Activated T-helper 17 cell treated with anti-CD3 and anti-CD28 coated beads, Interleukin-2, amount 50 U/mL, for 72 hours (primary cell): ENCODE measurements at regions not wholly inside any gene's neighbourhood (a gene's known extent, or its start where the extent isn't known, plus 50 kb on each side); places are given as distances from the start of the nearest gene placed in this dataset.
"Not testable (repeated sequence)": the region's sequence is repeated elsewhere in the genome, so short reads cannot be mapped to it uniquely, and the experiment has no call there.

Experiments used
- ATAC-seq: fragments of 150-1000 bp; cut with Tn5 transposase; replicated peaks from 2 replicates; pipeline ENCODE4 v1.10.0; 2021; ENCODE audit warnings: mild to moderate bottlenecking, moderate library complexity
- H3K27ac Mint-ChIP-seq: one replicate; pipeline ENCODE4 v1.8.0; 2022; ENCODE audit warnings: mixed read lengths
- H3K27me3 Mint-ChIP-seq: one replicate; pipeline ENCODE4 v1.8.0; 2022; ENCODE audit warnings: mixed read lengths
- H3K36me3 Mint-ChIP-seq: one replicate; pipeline ENCODE4 v1.8.0; 2022; ENCODE audit warnings: low read depth, mild to moderate bottlenecking, mixed read lengths
- H3K4me1 Mint-ChIP-seq: one replicate; pipeline ENCODE4 v1.8.0; 2022; ENCODE audit warnings: mixed read lengths
- H3K4me3 Mint-ChIP-seq: one replicate; pipeline ENCODE4 v1.8.0; 2022; ENCODE audit warnings: mild to moderate bottlenecking, mixed read lengths
- H3K9me3 Mint-ChIP-seq: one replicate; pipeline ENCODE4 v1.8.0; 2022; ENCODE audit warnings: mixed read lengths

GRCh38 chr15:96170616-96170978 lies 159.9 kb upstream of the NR2F2 start:
- H3K36me3 Mint-ChIP-seq, ATAC-seq, H3K27me3 Mint-ChIP-seq, H3K4me1 Mint-ChIP-seq, H3K9me3 Mint-ChIP-seq, H3K4me3 Mint-ChIP-seq, H3K27ac Mint-ChIP-seq: not testable (repeated sequence)

DNA sequence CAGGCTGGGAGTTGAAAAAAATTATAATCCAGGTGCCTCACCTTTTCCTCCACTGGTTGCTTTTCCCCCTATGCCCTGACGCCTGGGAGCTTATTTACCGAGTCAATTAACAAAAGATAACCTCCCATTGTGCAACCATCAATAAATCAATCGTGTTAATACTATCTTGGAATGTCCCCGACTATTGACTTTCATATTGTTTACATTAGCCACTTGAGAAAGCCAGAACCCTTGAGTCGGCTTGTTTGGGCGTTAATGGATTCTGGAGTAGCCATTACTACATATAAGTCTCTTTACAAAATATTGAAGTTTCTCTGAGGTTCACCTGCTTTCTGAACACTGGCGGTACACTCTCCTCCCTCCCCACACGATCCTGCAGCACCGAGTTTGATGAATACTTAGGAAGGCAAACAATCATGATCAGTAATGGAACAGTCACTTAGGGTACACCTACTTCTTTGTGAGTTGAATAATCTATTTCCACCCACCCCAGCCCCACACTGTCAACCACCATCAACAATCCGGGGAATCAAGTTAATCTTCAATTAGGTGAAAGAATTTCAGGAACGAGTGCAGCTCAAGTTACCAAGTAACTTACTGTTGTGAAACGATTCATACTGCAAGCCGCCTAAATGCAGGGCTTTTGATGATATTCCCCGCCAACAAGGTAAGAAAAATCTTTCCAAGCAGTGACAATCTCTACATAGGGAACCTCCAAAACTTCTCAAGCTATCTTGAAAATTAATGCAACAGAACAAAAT lies 159.3 kb upstream of the NR2F2 start:
- ATAC-seq: no peak
- Mint-ChIP-seq H3K4me1 (no peaks in the 10 kb centered on the region), H3K27me3 (peaks cover 6% of the 10 kb centered on the region), H3K36me3 (no peaks in the 10 kb centered on the region), H3K9me3 (peaks cover 4% of the 10 kb centered on the region), H3K27ac (no peak overlapping the region), H3K4me3 (no peak overlapping the region)

DNA sequence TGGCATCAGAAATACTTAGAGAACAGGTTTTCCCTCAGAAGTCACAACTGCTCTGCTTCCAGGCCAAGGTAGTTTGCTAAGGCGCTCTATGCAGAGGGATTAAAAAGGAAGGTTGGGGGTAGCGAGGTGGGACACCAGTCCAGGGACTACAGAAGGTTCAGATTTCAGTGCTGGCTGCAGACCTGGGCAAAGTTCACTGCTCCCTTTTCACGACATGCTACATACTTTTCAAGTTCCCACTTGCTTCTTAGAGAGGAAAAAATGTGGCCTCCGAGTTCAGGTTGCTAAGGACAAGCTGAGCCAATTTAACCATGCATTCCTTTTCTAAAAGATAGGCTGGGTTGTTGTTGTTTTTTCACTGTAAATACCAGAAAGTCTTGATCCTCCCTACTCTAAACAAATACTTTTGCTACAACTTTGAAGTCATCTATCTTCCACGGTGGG lies 158.6 kb upstream of the NR2F2 start:
- Mint-ChIP-seq H3K4me1 (no peaks in the 10 kb centered on the region), H3K27me3 (no peaks in the 10 kb centered on the region), H3K36me3 (no peaks in the 10 kb centered on the region), H3K4me3 (no peak overlapping the region), H3K9me3 (no peaks in the 10 kb centered on the region), H3K27ac (no peak overlapping the region)
- no peak for ATAC-seq

DNA sequence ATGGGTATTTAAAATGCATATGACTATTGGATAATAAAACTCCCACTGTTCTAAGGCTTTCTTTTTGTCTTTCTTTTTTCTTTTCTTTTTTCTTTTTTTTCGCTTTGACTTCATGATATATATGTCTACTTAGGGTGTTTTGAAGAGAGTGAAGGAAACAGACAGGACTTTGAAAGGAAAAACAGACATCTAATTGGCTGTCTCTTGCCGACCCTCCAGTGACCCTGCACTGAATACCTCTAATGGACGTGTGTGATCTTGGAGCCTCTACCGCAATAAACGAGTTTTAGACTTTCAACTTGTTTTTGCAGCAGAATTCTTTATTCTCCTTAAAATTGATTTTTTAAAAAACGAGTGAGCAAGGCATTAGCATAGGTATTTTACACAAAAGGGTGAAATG lies 158.1 kb upstream of the NR2F2 start:
- H3K27me3 Mint-ChIP-seq: no peaks in the 10 kb centered on the region
- no peaks in the 10 kb centered on the region for H3K36me3 Mint-ChIP-seq
- H3K9me3 Mint-ChIP-seq: no peaks in the 10 kb centered on the region
- no peak overlapping the region for H3K27ac Mint-ChIP-seq
- no peak for ATAC-seq
- H3K4me3 Mint-ChIP-seq: no peak overlapping the region
- no peaks in the 10 kb centered on the region for H3K4me1 Mint-ChIP-seq

DNA sequence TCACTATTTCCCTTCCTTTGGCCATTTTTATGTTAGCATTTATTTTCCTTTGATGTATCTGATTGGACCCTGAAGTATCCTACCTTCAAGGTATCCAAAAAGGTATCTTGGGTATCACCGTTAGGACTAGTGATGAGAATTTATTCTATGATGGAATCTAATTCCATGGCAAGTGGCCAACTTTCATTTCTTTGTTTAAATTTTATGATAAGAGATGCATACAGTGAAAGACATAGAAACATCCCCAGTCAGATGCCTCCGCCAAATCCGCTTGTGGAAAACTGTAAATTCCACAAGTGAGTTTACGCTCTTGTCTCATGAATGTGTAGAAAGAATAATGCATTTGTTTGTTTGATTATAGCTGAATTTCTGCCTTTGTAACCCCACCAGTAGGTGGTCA lies 153.7 kb upstream of the NR2F2 start:
- Mint-ChIP-seq H3K9me3 (no peaks in the 10 kb centered on the region), H3K4me1 (no peaks in the 10 kb centered on the region), H3K36me3 (no peaks in the 10 kb centered on the region), H3K27me3 (no peaks in the 10 kb centered on the region), H3K27ac (no peak overlapping the region), H3K4me3 (no peak overlapping the region)
- ATAC-seq: no peak

DNA sequence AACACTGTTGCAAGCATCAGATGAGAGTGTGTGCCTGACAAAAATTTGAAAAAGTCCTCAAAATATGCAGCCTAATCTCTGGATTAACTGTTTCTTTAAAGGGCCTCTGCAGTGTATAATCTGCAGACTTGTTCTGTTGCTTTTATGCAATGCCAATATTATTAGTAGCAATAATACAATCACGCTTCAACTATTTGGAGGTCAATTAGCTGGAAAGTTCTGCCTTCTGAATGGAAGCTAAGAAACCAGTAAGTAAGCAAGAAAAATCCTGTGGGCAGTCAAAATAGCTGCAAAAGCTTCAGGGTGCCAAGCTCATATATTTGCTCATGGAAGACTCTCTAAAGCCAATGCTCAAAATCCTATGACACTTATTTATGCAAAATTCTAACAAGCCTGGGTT lies 153.2 kb upstream of the NR2F2 start:
- Mint-ChIP-seq H3K9me3 (no peaks in the 10 kb centered on the region), H3K4me1 (no peaks in the 10 kb centered on the region), H3K27me3 (no peaks in the 10 kb centered on the region), H3K36me3 (no peaks in the 10 kb centered on the region), H3K27ac (no peak overlapping the region), H3K4me3 (no peak overlapping the region)
- ATAC-seq: no peak

DNA sequence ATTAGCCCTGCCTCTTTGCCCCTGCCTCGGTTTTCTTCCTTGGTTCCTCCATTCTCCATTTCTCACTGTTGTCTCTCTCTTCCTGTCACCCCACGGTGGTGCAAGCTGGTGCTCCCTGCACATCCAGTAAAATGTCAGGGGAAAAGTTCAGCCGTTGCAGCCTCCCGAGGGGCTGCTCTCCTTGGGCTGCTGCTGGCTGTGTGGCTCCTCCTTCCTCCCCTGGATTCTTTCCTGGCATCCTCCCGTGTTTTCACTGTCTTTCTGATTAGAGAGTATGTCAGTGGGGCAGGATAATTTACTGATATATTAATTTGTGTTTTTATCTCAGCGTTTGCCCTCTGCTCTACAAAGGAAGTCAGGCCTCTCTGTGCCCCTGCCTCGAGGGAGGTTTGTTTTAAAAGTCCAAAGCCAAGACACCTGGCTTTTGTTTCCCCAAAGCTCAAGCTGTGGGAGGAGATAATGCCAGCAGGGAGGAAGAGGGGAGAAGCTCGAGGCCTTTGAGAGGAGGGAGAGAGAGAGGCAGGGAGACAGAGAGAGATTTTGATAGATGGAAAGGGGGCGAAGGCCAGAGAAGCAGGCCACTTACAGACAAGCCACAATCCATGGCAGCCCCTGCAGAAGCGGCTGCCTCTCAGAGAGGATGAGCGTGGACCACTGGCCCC lies 150.3 kb upstream of the NR2F2 start:
- Mint-ChIP-seq H3K4me3 (no peak overlapping the region), H3K9me3 (peaks cover 5% of the 10 kb centered on the region), H3K27ac (no peak overlapping the region), H3K4me1 (no peaks in the 10 kb centered on the region), H3K36me3 (no peaks in the 10 kb centered on the region), H3K27me3 (no peaks in the 10 kb centered on the region)
- no peak for ATAC-seq

- peaks cover 6% of the 10 kb centered on the region for H3K9me3 Mint-ChIP-seq
- no peaks in the 10 kb centered on the region for H3K27me3 Mint-ChIP-seq
- no peaks in the 10 kb centered on the region for H3K36me3 Mint-ChIP-seq
- no peak overlapping the region for H3K4me3 Mint-ChIP-seq
- H3K4me1 Mint-ChIP-seq: no peaks in the 10 kb centered on the region
- ATAC-seq: no peak
- no peak overlapping the region for H3K27ac Mint-ChIP-seq
Measured at GRCh38 chr15:96181217-96181616, 149.3 kb upstream of the NR2F2 start.

DNA sequence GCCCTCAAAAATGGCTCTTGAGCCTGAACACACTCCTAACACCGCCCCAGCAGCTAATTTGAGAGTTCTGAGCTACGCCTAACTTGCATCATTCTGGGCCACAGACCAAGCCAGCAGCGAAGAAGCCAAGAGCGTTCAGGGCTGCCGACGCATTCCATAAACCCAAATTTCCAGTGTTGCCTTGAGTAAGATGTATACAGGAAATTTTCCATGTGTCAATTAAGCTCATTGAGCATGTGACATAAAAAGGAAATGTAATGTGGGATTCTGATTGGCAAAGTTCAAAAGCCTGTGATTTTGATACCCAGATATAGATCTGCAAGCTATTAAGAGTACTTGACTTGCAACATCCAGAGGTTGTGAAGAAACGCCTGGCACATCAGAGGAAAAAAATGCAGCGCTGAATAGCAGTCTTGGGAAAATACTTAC lies 148.6 kb upstream of the NR2F2 start:
- Mint-ChIP-seq H3K27ac (no peak overlapping the region), H3K9me3 (peaks cover 9% of the 10 kb centered on the region), H3K4me1 (no peaks in the 10 kb centered on the region), H3K4me3 (no peak overlapping the region), H3K36me3 (no peaks in the 10 kb centered on the region), H3K27me3 (no peaks in the 10 kb centered on the region)
- no peak for ATAC-seq

- H3K27ac Mint-ChIP-seq: no peak overlapping the region
- no peak for ATAC-seq
- H3K4me3 Mint-ChIP-seq: no peak overlapping the region
- H3K36me3 Mint-ChIP-seq: no peaks in the 10 kb centered on the region
- H3K9me3 Mint-ChIP-seq: peaks cover 13% of the 10 kb centered on the region
- no peaks in the 10 kb centered on the region for H3K4me1 Mint-ChIP-seq
- no peaks in the 10 kb centered on the region for H3K27me3 Mint-ChIP-seq
Measured at GRCh38 chr15:96182736-96183513, 147.6 kb upstream of the NR2F2 start.

GRCh38 chr15:96183514-96183850 lies 147.0 kb upstream of the NR2F2 start:
- H3K4me1 Mint-ChIP-seq: no peaks in the 10 kb centered on the region

GRCh38 chr15:96183867-96184266 lies 146.6 kb upstream of the NR2F2 start:
- no peak overlapping the region for H3K4me3 Mint-ChIP-seq
- no peak for ATAC-seq
- no peaks in the 10 kb centered on the region for H3K27me3 Mint-ChIP-seq
- H3K36me3 Mint-ChIP-seq: no peaks in the 10 kb centered on the region
- H3K9me3 Mint-ChIP-seq: peaks cover 13% of the 10 kb centered on the region
- no peak overlapping the region for H3K27ac Mint-ChIP-seq
- H3K4me1 Mint-ChIP-seq: no peaks in the 10 kb centered on the region

More at GRCh38 chr15:96183514-96183850, 147.0 kb upstream of the NR2F2 start:
- no peak overlapping the region for H3K27ac Mint-ChIP-seq
- H3K9me3 Mint-ChIP-seq: peaks cover 13% of the 10 kb centered on the region
- no peaks in the 10 kb centered on the region for H3K27me3 Mint-ChIP-seq
- no peaks in the 10 kb centered on the region for H3K36me3 Mint-ChIP-seq
- H3K4me3 Mint-ChIP-seq: no peak overlapping the region
- ATAC-seq: no peak

DNA sequence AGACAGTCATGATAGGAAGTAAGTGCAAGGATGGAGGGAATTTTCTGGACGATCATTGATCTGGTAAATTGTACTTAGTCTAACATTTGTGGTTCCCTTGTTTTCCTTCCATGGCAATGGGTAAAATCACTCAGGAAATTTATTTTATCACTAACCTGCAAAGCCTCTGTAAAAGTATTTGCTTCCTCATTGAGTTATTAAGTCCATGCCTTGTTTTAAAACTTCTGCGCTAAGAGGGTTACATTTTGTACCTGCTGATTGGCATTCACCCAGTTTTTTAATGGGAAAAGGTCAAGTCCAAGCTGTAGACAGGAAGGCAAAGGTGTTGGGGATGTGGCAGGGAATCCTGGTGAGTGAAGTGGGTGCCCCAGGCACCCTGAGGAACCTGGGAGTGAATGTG lies 146.2 kb upstream of the NR2F2 start:
- Mint-ChIP-seq H3K4me3 (no peak overlapping the region), H3K9me3 (peaks cover 13% of the 10 kb centered on the region), H3K27me3 (no peaks in the 10 kb centered on the region), H3K36me3 (no peaks in the 10 kb centered on the region), H3K4me1 (no peaks in the 10 kb centered on the region), H3K27ac (no peak overlapping the region)
- ATAC-seq: no peak

DNA sequence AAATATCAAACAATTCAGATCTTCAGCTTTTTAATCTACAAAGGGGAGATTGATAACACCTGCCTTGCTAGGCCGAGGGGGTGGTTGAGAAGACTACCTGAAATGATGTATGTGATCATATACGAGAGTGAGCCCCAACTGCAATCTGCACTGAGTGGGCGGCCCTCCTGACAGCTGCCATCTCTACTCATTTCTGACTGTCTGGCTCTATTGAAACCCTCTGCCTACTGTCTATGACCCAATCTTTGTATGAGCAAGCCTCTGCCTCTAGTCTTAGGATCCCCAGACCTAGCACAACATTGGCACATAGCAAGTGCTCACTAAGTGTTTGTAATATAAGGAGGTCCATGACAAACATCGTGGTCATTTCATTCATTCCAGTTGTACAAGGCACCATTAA lies 144.4 kb upstream of the NR2F2 start:
- no peak overlapping the region for H3K27ac Mint-ChIP-seq
- no peak for ATAC-seq
- peaks cover 13% of the 10 kb centered on the region for H3K9me3 Mint-ChIP-seq
- H3K27me3 Mint-ChIP-seq: no peaks in the 10 kb centered on the region
- no peaks in the 10 kb centered on the region for H3K36me3 Mint-ChIP-seq
- H3K4me1 Mint-ChIP-seq: no peaks in the 10 kb centered on the region
- no peak overlapping the region for H3K4me3 Mint-ChIP-seq
